CD8-positive, alpha-beta memory T cell (primary cell): ENCODE measurements at regions not wholly inside any gene's neighbourhood (a gene's known extent, or its start where the extent isn't known, plus 50 kb on each side); places are given as distances from the start of the nearest gene placed in this dataset.

Experiments
- CTCF ChIA-PET: fragments of 350-600 bp; sonication (Branson Sonifier 250); formaldehyde crosslinking; loops from one replicate; lab custom pipeline; 2021; ENCODE audit warnings: antibody characterized with exemption; lab: Charles Lee
- POLR2A ChIA-PET: fragments of 350-600 bp; sonication (Branson Sonifier 250); formaldehyde crosslinking; loops from one replicate; lab custom pipeline; 2021; ENCODE audit warnings: antibody characterized with exemption; lab: Charles Lee
- DNase-seq, 5 donors: peaks; one replicate each; pipeline versions ENCODE4 v3.0.0 to v3.0.0-alpha.2; 2020 to 2022; ENCODE audit warnings: mixed read lengths in 1 of 5
- H3K27ac ChIP-seq: one replicate; pipeline ENCODE4 v1.7.0; 2013; ENCODE audit warnings: low read depth, mild to moderate bottlenecking, low read length, moderate library complexity
- H3K27me3 ChIP-seq: 2 replicates; pipeline ENCODE4 v1.7.0; 2013; ENCODE audit warnings: low read length, mild to moderate bottlenecking; ENCODE audit not compliant: insufficient read depth, poor library complexity, severe bottlenecking
- H3K36me3 ChIP-seq: 2 replicates; pipeline ENCODE4 v1.7.0; 2013; ENCODE audit warnings: mild to moderate bottlenecking, low read length, moderate library complexity; ENCODE audit not compliant: insufficient read depth
- H3K4me1 ChIP-seq: 2 replicates; pipeline ENCODE4 v1.7.0; 2013; ENCODE audit warnings: mild to moderate bottlenecking, low read length, moderate library complexity; ENCODE audit not compliant: insufficient read depth
- H3K4me3 ChIP-seq: 2 replicates; pipeline ENCODE4 v1.7.0; 2013; ENCODE audit warnings: mild to moderate bottlenecking, low read length
- H3K9me3 ChIP-seq: 2 replicates; pipeline ENCODE4 v1.7.0; 2013; ENCODE audit warnings: mild to moderate bottlenecking, low read length
- H3K27ac Mint-ChIP-seq, 8 donors: one replicate each; pipeline ENCODE4 v1.8.0; 2020 to 2021; ENCODE audit warnings: mixed read lengths in 8 of 8, mild to moderate bottlenecking in 6 of 8, inconsistent platforms in 3 of 8, moderate library complexity in 3 of 8
- H3K27me3 Mint-ChIP-seq, 2 donors: one replicate each; pipeline ENCODE4 v1.8.0; 2020 to 2021; ENCODE audit warnings: mixed read lengths in 2 of 2, mild to moderate bottlenecking in 1 of 2, moderate library complexity in 1 of 2
- H3K36me3 Mint-ChIP-seq, 3 donors: one replicate each; pipeline ENCODE4 v1.8.0; 2020 to 2021; ENCODE audit warnings: mixed read lengths in 3 of 3, inconsistent platforms in 1 of 3, mild to moderate bottlenecking in 1 of 3
- H3K4me1 Mint-ChIP-seq, 3 donors: one replicate each; pipeline ENCODE4 v1.8.0; 2020 to 2021; ENCODE audit warnings: mixed read lengths in 3 of 3, inconsistent platforms in 1 of 3, mild to moderate bottlenecking in 1 of 3
- H3K4me3 Mint-ChIP-seq, 7 donors: one replicate each; pipeline ENCODE4 v1.8.0; 2020 to 2021; ENCODE audit warnings: mixed read lengths in 7 of 7, mild to moderate bottlenecking in 6 of 7, moderate library complexity in 4 of 7, inconsistent platforms in 2 of 7
- H3K9me3 Mint-ChIP-seq, 5 donors: one replicate each; pipeline ENCODE4 v1.8.0; 2020 to 2022; ENCODE audit warnings: mixed read lengths in 5 of 5, mild to moderate bottlenecking in 3 of 5, moderate library complexity in 2 of 5, inconsistent platforms in 1 of 5

GRCh38 chr20:8935878-8936277 lies 133.0 kb upstream of the PLCB4 start:
- H3K4me3 Mint-ChIP-seq = no peak overlapping the region
- H3K9me3 ChIP-seq = no peaks in the 10 kb centered on the region
- H3K36me3 Mint-ChIP-seq = no peaks in the 10 kb centered on the region
- ChIA-PET CTCF (no interaction called here), POLR2A (no interaction called here)
- DNase-seq = no peak
- H3K36me3 ChIP-seq = no peaks in the 10 kb centered on the region
- peaks cover 0 to 2% (median 0%) of the 10 kb centered on the region in 5 donors for H3K9me3 Mint-ChIP-seq
- H3K4me1 Mint-ChIP-seq = no peaks in the 10 kb centered on the region
- H3K27me3 Mint-ChIP-seq = no peaks in the 10 kb centered on the region
- no peak overlapping the region for H3K27ac ChIP-seq
- H3K4me3 ChIP-seq = no peak overlapping the region
- no peaks in the 10 kb centered on the region for H3K27me3 ChIP-seq
- peak overlapping the region in 1 of 8 donors; percentile 48 for H3K27ac Mint-ChIP-seq
- no peaks in the 10 kb centered on the region for H3K4me1 ChIP-seq

DNA sequence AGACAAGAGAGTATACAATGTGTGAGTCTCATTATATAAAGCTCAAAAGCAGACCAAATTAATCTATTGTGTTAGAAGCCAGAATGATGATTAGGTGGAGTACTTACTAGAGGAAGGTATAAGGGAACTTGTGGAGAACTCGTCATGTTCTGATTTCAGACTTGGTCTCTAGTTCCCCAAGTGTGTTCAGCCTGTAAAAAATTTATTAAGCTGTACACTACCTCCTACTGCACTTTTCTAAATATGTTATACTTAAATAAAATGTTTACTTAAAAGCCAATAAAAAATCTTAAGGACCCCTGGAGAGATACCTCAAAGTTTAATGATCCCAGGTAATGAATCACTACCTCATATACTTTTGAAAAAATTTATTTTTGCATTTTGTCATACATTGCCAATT lies 130.4 kb upstream of the PLCB4 start:
- Mint-ChIP-seq H3K4me1 (no peaks in the 10 kb centered on the region), H3K27ac (no peak overlapping the region)
- POLR2A ChIA-PET = no interaction called here

DNA sequence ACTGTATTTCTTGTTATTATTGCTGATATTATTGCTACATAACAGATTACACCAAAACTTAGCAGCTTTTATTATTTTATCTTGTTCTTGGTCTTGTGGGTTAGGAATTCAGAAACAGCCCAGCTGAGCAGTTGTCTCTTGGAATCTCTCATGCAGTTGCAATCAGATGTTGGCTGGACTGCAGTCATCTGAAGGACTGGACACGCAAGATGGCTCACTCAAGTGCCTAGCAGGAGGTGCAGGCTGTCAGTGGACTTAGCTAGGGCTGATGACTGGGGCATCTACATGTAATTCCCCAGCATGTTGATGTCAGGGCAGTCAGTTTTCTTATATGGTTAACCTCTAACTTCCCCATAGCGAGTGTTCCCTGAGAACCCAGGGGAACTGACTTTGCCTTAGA lies 128.6 kb upstream of the PLCB4 start:
- Mint-ChIP-seq H3K27ac (no peak overlapping the region), H3K4me3 (no peak overlapping the region), H3K36me3 (no peaks in the 10 kb centered on the region), H3K9me3 (peaks cover 0 to 3% (median 0%) of the 10 kb centered on the region in 5 donors), H3K4me1 (no peaks in the 10 kb centered on the region), H3K27me3 (no peaks in the 10 kb centered on the region)
- no peaks in the 10 kb centered on the region for H3K27me3 ChIP-seq
- H3K4me1 ChIP-seq = no peaks in the 10 kb centered on the region
- H3K36me3 ChIP-seq = no peaks in the 10 kb centered on the region
- H3K9me3 ChIP-seq = no peaks in the 10 kb centered on the region
- no peak overlapping the region for H3K4me3 ChIP-seq
- DNase-seq = no peak
- H3K27ac ChIP-seq = no peak overlapping the region
- ChIA-PET POLR2A (no interaction called here), CTCF (no interaction called here)

More for the DNA sequence above, 130.4 kb upstream of the PLCB4 start:
- Histone ChIP-seq H3K27ac (no peak overlapping the region), H3K27me3 (no peaks in the 10 kb centered on the region), H3K9me3 (no peaks in the 10 kb centered on the region), H3K4me1 (no peaks in the 10 kb centered on the region), H3K36me3 (no peaks in the 10 kb centered on the region), H3K4me3 (no peak overlapping the region)
- H3K27me3 Mint-ChIP-seq = no peaks in the 10 kb centered on the region
- H3K9me3 Mint-ChIP-seq = peaks cover 0 to 3% (median 0%) of the 10 kb centered on the region in 5 donors
- H3K36me3 Mint-ChIP-seq = no peaks in the 10 kb centered on the region
- no peak overlapping the region for H3K4me3 Mint-ChIP-seq
- CTCF ChIA-PET = no interaction called here
- no peak for DNase-seq

- DNase-seq = no peak
- Mint-ChIP-seq H3K4me3 (no peak overlapping the region), H3K36me3 (no peaks in the 10 kb centered on the region), H3K27ac (no peak overlapping the region), H3K4me1 (no peaks in the 10 kb centered on the region), H3K9me3 (peaks cover 0 to 5% (median 0%) of the 10 kb centered on the region in 5 donors), H3K27me3 (no peaks in the 10 kb centered on the region)
- H3K27me3 ChIP-seq = no peaks in the 10 kb centered on the region
- no peaks in the 10 kb centered on the region for H3K36me3 ChIP-seq
- POLR2A ChIA-PET = no interaction called here
- H3K4me1 ChIP-seq = no peaks in the 10 kb centered on the region
- no peaks in the 10 kb centered on the region for H3K9me3 ChIP-seq
- no peak overlapping the region for H3K27ac ChIP-seq
- no peak overlapping the region for H3K4me3 ChIP-seq
- CTCF ChIA-PET = no interaction called here
Observed at GRCh38 chr20:8943631-8944030, 125.3 kb upstream of the PLCB4 start.

GRCh38 chr20:8946036-8946940 lies 122.6 kb upstream of the PLCB4 start:
- H3K4me1 Mint-ChIP-seq = no peaks in the 10 kb centered on the region
- CTCF ChIA-PET = interaction anchor here (1.4 kb wide), 1 partner anchor 8 kb away, joined by 3 read pairs; no protein-coding TSS in a partner anchor

DNA sequence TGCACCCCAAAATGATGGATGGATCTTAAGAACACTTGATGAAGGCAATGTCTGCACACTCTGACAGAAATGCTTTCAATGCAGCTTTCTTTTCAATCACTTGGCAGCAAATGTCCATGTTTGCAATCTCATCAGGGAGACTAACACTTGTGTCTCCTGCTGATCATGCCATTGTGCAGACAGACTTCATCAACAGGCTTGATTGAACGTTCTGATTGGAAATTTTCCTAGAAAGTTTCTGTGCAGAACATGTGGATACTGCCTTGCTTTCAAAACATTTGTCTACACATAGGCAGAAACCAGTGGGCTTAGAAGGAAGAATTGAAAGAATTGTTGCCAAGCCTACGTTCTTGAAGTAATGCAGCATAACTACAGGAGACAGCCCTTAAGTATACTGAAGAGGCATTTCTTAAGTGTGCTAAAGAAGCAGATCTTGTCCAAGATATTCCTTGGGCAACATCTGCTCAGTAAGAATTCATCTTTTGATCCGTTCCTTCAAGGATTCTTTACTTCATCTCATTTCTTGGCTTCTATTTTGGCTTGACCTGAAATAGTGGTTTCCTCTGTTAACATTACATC lies 120.4 kb upstream of the PLCB4 start:
- no peaks in the 10 kb centered on the region for H3K9me3 ChIP-seq
- no peaks in the 10 kb centered on the region for H3K36me3 Mint-ChIP-seq
- no peak overlapping the region for H3K4me3 ChIP-seq
- H3K4me3 Mint-ChIP-seq = no peak overlapping the region
- no peaks in the 10 kb centered on the region for H3K27me3 ChIP-seq
- no peaks in the 10 kb centered on the region for H3K36me3 ChIP-seq
- H3K9me3 Mint-ChIP-seq = peaks cover 0 to 8% (median 5%) of the 10 kb centered on the region in 5 donors
- H3K27ac Mint-ChIP-seq = no peak overlapping the region
- ChIA-PET CTCF (no interaction called here), POLR2A (no interaction called here)
- no peak for DNase-seq
- H3K4me1 Mint-ChIP-seq = no peaks in the 10 kb centered on the region
- H3K4me1 ChIP-seq = no peaks in the 10 kb centered on the region
- no peak overlapping the region for H3K27ac ChIP-seq
- H3K27me3 Mint-ChIP-seq = no peaks in the 10 kb centered on the region

More at GRCh38 chr20:8946036-8946940, 122.6 kb upstream of the PLCB4 start:
- Mint-ChIP-seq H3K9me3 (peaks cover 0 to 7% (median under 1%) of the 10 kb centered on the region in 5 donors), H3K4me3 (no peak overlapping the region), H3K36me3 (no peaks in the 10 kb centered on the region), H3K27ac (no peak overlapping the region), H3K27me3 (no peaks in the 10 kb centered on the region)
- DNase-seq = no peak
- no peaks in the 10 kb centered on the region for H3K4me1 ChIP-seq
- no peaks in the 10 kb centered on the region for H3K27me3 ChIP-seq
- H3K36me3 ChIP-seq = no peaks in the 10 kb centered on the region
- H3K4me3 ChIP-seq = no peak overlapping the region
- POLR2A ChIA-PET = no interaction called here
- H3K27ac ChIP-seq = no peak overlapping the region
- H3K9me3 ChIP-seq = no peaks in the 10 kb centered on the region

DNA sequence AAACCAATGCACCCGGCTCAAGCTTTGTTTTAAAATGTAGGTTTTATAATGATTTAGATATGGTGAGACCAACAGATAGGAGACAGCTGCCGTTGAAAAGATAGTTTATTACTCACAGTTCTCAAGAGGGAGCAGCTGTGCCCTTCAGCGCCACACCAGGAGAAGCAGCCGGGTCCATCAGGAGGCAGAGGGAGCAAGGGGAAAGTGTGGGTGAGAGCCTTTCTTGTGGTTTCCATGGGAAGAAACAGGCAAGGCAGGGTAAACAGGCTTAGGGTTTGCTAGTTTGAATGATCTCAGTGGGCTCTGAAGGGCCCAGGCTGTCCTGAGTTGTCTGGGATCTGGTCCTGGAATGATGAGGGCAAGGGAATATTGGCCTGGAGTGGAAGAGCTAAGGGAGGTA lies 117.7 kb upstream of the PLCB4 start:
- Histone ChIP-seq H3K36me3 (no peaks in the 10 kb centered on the region), H3K4me1 (no peaks in the 10 kb centered on the region), H3K27ac (no peak overlapping the region), H3K4me3 (no peak overlapping the region), H3K9me3 (no peaks in the 10 kb centered on the region), H3K27me3 (no peaks in the 10 kb centered on the region)
- Mint-ChIP-seq H3K27me3 (no peaks in the 10 kb centered on the region), H3K4me3 (no peak overlapping the region), H3K9me3 (peaks cover 0 to 8% (median 5%) of the 10 kb centered on the region in 5 donors), H3K27ac (no peak overlapping the region), H3K4me1 (no peaks in the 10 kb centered on the region), H3K36me3 (no peaks in the 10 kb centered on the region)
- no peak for DNase-seq
- ChIA-PET POLR2A (no interaction called here), CTCF (no interaction called here)

- CTCF ChIA-PET = no interaction called here
- Histone ChIP-seq H3K27ac (no peak overlapping the region), H3K4me1 (no peaks in the 10 kb centered on the region), H3K27me3 (no peaks in the 10 kb centered on the region), H3K4me3 (no peak overlapping the region), H3K9me3 (no peaks in the 10 kb centered on the region), H3K36me3 (no peaks in the 10 kb centered on the region)
- Mint-ChIP-seq H3K4me3 (no peak overlapping the region), H3K4me1 (no peaks in the 10 kb centered on the region), H3K36me3 (no peaks in the 10 kb centered on the region), H3K27ac (no peak overlapping the region), H3K9me3 (peaks cover 0 to 9% (median 7%) of the 10 kb centered on the region in 5 donors), H3K27me3 (no peaks in the 10 kb centered on the region)
- DNase-seq = no peak
- POLR2A ChIA-PET = no interaction called here
Observed at GRCh38 chr20:8952721-8953120, 116.2 kb upstream of the PLCB4 start.
